C4-2B (cell line): ENCODE measurements at regions not wholly inside any gene's neighbourhood (a gene's known extent, or its start where the extent isn't known, plus 50 kb on each side); places are given as distances from the start of the nearest gene placed in this dataset.

Source experiments
- H3K27ac ChIP-seq: fragments of 450-650 bp; 2 replicates; pipeline ENCODE4 v1.5.1; 2017
- ZFX ChIP-seq: fragments of 450-650 bp; IDR thresholded peaks from 2 replicates; pipeline ENCODE4 v1.6.1; 2017
- TF ChIP-seq, protein P1 (sequence below): fragments of 450-650 bp; conservative IDR thresholded peaks from 2 replicates; pipeline ENCODE4 v1.5.1; 2017; ENCODE audit warnings: mild to moderate bottlenecking

DNA sequence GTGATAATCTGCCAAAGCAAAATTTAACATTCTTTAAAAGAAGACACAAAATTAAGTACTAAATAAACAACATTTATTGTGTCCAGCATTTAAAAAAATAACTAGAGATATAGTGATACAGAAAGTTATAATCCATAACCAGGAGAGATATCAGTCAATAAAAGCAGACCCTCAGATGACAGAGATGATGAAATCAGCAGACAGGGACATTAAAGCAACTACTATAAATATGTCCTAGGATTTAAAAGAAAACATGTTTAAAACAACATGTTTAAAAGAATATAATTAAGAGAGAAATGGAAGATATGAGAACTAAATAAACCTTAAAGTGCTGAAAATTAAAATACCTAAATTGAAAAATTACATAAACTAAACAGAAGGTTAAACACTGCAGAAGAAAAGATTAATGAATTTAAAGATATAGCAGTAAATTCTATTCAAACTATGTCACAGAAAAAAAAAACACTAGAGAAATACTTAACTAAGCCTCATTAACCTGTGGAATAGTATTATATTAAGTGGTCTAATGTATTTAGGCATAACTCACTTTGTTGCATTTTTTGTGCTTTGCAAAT, 261.2 kb upstream of the NR5A2 start:
- H3K27ac ChIP-seq = no peak overlapping the region
- no peak for TF ChIP-seq ZFX
- TF ChIP-seq, protein P1, sequence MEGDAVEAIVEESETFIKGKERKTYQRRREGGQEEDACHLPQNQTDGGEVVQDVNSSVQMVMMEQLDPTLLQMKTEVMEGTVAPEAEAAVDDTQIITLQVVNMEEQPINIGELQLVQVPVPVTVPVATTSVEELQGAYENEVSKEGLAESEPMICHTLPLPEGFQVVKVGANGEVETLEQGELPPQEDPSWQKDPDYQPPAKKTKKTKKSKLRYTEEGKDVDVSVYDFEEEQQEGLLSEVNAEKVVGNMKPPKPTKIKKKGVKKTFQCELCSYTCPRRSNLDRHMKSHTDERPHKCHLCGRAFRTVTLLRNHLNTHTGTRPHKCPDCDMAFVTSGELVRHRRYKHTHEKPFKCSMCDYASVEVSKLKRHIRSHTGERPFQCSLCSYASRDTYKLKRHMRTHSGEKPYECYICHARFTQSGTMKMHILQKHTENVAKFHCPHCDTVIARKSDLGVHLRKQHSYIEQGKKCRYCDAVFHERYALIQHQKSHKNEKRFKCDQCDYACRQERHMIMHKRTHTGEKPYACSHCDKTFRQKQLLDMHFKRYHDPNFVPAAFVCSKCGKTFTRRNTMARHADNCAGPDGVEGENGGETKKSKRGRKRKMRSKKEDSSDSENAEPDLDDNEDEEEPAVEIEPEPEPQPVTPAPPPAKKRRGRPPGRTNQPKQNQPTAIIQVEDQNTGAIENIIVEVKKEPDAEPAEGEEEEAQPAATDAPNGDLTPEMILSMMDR = no peak

DNA sequence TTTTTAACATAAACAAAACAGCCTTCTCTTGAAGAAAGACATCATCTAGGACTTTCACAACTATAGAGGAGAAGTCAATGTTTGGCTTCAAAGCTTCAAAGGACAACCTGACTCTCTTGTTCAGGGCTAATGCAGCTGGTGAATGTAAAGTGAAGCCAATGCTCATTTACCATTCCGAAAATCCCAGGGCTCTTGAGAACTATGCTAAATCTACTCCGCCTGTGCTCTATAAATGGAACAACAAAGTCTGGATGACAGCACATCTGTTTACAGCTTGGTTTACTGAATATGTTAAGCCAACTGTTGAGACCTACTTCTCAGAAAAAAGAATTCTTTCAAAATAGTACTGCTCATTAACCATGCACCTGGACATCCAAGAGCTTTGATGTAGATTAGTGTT, 259.8 kb upstream of the NR5A2 start:
- H3K27ac ChIP-seq = no peak overlapping the region
- TF ChIP-seq, protein P1 = no peak

DNA sequence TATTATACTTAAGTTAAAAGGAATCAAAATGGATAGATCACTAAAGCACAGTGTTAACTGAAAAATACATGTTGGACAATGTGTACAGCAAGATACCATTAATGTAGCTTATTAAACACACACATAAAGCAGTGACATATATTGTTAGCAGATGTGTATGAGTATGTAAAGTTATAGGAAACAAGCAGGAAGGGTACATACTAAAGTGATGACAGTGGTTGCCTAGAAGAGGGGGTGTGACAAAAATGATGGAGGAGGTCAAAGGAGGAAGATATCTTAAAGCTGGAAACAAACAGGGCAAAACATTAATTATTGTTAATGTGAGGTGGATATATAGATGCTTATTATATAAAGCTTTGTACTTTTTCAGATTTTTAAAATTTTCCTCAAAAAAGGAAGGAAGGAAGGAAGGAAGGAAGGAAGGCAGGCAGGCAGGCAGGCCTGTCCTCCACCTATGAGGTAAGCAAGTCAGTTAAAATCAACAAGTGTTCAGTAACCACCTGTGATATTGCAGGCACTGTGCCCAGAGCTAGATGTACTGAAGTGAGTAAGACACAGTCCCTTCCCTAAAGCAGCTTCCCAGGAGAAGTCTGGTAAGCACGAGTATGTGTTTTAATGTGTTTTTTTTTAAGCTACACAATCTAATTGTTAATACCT, 252.9 kb upstream of the NR5A2 start:
- H3K27ac ChIP-seq = no peak overlapping the region
- TF ChIP-seq ZFX = no peak
- TF ChIP-seq, protein P1 = no peak

DNA sequence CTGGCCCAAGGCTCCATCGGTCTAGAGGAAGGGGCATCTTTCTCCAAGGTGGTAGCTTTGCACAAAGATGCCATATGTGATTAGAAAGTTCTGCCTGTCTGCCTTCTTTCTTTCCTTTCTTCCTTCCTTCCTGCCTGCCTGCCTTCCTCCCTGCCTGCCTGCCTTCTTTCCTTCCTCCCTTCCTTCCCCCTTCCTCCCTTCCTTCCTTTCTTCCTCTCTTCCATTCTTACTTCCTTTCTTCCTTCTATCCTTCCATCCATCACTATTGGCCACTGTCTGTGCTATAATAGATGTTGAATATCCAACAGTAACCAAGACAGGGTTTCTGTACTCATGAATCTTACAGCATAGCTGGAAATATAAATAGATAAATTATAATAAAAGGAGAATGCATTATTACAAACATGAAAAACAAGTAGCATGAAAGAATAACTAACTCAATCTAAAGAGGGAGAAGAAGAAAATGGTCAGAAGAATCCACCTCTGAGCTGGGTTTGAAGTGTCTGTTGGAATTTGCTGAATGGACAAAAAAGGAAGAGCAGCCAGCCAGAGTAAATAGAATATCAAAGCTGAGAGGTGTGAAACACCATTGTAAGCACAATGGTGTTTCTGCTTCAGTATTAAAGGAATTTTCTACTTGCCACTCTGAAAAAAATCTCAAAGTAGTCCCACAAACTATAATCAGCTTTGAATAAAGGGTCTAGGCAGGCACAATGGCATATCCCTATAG, 250.6 kb upstream of the NR5A2 start:
- no peak overlapping the region for H3K27ac ChIP-seq
- no peak for TF ChIP-seq ZFX
- TF ChIP-seq, protein P1 = no peak

DNA sequence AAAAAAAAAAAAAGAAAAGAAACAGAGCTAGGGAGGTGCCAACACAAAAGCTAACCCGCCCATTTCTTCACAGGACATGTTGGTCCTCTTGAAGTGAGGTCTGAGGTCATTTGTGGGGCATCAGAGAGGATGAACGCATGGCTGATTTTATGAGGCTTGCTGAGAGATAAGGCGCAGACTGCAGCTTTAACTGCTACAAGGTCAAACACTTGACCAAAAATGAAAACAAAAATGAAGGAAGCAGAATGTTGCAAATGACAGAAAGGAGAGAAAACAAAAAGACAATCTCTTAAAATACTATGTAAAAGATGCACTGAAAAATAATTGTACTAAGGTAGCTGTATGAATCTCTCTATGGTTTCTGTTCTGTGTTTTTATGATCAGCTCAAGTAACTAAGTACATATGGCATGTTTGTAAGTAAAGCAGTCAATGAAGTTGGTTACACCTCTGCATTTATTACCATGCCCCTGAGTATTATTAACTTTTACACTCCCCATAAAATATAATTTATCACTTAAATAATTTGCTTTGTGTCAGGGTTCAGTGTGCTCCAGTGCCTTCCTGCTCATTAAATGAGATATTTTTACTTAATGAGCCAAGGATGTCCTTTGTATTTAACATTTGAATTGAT, 249.1 kb upstream of the NR5A2 start:
- TF ChIP-seq, protein P1 = no peak
- no peak for TF ChIP-seq ZFX
- no peak overlapping the region for H3K27ac ChIP-seq

DNA sequence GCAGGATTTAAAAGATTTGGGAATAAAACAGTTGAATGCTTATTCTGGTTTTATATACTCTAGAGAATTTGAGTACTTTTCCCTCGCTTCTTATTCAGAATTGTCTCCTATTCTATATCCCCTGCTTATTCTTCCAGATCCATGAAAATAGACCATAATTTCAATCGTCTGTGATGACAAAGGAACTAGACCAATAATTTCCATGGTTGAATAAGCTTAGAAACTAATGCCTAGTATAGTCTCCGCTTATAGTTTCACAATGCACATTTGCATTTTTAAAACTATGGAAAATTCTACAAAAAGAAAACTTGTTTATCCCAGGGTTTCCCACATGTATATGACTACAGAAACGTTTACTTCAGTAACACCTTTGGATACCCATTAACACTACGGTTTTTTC, 247.4 kb upstream of the NR5A2 start:
- TF ChIP-seq ZFX = no peak
- TF ChIP-seq, protein P1 = no peak
- H3K27ac ChIP-seq = no peak overlapping the region
